AG10803 (cell line): ENCODE measurements at regions not wholly inside any gene's neighbourhood (a gene's known extent, or its start where the extent isn't known, plus 50 kb on each side); places are given as distances from the start of the nearest gene placed in this dataset.

ENCODE experiments used
- DNase-seq: peaks from one replicate; pipeline ENCODE4 v3.0.0; 2010; ENCODE audit warnings: low read depth
- H3K4me3 ChIP-seq: 2 replicates; pipeline ENCODE4 v1.5.1; 2011; ENCODE audit warnings: mild to moderate bottlenecking, low read length, control low read depth
- TF ChIP-seq, protein P1 (sequence below): conservative IDR thresholded peaks from 2 replicates; pipeline ENCODE4 v1.5.1; 2011; ENCODE audit warnings: mild to moderate bottlenecking, low read length, control low read depth, inconsistent platforms

DNA sequence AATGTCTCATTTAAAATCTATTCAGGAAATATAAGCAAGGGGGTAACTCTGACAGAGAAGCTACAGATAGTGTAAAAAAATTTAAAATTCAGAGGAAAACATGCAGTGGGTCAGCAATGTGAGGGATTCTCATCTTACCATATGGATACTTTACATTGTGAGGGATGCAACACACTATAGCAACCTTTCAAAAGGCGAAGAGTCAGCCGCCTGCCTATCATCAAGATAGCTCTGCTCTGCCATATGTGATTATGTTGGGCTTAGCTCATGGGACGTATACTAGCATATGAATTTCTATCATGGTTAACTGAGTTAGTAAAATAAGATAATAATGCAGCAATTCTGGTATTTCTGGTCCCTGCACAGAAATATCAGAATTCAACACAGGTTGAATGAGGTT is 130.9 kb downstream of the MAP3K7 start:
- no peak for DNase-seq
- H3K4me3 ChIP-seq, result no peak overlapping the region
- TF ChIP-seq, protein P1, sequence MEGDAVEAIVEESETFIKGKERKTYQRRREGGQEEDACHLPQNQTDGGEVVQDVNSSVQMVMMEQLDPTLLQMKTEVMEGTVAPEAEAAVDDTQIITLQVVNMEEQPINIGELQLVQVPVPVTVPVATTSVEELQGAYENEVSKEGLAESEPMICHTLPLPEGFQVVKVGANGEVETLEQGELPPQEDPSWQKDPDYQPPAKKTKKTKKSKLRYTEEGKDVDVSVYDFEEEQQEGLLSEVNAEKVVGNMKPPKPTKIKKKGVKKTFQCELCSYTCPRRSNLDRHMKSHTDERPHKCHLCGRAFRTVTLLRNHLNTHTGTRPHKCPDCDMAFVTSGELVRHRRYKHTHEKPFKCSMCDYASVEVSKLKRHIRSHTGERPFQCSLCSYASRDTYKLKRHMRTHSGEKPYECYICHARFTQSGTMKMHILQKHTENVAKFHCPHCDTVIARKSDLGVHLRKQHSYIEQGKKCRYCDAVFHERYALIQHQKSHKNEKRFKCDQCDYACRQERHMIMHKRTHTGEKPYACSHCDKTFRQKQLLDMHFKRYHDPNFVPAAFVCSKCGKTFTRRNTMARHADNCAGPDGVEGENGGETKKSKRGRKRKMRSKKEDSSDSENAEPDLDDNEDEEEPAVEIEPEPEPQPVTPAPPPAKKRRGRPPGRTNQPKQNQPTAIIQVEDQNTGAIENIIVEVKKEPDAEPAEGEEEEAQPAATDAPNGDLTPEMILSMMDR, result no peak

DNA sequence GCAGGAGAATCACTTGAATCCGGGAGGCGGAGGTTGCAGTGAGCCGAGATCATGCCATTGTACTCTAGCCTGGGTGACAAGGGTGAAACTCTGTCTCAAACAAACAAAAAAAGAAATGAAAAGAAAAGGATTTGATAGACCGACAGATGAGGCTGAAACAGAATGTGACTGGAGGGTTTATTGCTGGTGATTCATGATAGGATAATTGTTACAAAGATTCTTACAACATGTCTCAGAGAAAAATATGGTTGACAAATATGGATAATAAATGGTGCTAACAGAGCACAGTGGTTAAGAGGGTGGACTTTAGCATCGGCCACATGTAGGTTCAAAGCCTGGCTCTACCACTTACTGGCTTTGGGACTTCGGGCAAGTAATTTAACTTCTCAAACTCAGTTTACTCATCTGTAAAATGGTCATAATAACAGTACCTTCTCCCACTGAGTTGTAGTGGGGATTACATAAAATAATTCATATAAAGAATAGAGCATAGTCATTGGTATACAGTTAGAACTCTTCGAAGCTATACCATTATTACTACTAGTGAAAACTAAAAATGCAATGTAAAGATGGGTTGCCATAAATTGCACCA is 131.9 kb downstream of the MAP3K7 start:
- DNase-seq, result no peak
- TF ChIP-seq, protein P1, result no peak
- H3K4me3 ChIP-seq, result no peak overlapping the region

DNA sequence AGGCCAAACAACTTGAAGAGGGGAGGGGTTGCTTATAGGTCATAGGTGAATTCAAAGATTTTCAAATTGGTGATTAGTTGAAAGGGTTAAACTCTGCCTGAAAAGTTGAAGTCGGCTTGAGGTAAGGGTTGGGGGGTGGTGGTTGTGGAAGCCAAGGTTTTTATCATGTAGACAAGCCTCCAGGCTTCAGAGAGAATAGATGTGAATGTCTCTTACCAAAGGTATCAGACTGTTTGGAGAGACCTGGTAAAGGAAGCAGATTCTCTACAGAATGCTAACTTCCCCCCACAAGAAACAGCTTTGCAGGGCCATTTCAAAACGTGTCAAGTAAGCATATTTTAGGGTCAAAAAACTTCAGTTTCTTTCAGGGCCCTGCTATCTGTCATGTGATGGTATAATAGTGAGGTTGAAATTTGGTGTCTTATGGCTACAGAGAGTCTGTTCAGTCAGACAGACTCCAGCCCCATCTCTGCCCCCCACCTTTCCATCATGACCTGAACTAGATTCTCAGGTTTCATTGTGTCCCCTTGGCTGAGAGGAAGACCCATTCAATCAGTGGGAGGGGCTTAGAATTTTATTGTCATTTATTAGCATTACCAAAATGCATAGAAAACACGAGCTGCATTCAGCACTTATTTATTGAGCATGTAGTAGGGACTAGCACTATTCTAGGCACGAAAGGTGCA is 136.5 kb downstream of the MAP3K7 start:
- no peak for DNase-seq
- H3K4me3 ChIP-seq, result no peak overlapping the region
- TF ChIP-seq, protein P1, result no peak

DNA sequence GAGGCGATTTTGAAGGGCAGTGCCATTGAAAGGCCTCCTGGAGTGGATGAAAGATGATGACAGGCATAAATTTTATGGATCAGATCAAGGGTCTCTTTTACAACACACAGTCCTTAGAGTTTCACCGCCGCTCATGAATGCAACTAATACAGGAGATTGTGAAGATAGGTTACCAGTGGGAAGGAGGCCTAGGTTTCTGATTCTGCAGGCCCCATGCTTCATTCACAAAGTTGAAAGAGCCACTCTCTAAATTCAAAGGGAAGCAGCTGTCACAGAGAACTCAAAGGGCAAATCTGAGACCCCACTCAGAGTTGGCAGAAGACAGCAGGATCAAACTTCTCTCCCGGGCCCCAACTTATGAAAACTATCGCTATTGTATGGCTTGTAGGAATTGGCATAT is 137.6 kb downstream of the MAP3K7 start:
- no peak overlapping the region for H3K4me3 ChIP-seq
- TF ChIP-seq, protein P1, result no peak
- no peak for DNase-seq

DNA sequence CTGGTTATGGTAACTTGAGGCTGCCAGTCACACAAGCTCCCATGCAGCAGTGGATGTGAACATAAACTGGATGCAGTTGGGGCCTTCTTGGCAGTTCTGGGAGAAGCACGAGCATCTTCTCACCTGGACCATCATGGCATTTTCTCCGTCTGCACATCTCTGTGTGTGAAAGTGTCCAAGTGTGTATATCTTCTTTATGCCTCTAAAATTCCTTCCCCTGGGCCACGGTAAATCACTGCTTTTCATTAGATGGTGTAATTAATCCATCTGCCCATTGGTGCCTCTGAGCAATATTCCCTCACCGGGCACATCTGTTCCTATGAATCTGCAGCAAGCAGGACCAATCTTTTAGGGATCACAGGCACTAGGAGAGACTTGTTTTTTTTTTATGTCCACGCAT is 138.0 kb downstream of the MAP3K7 start:
- TF ChIP-seq, protein P1, result no peak
- H3K4me3 ChIP-seq, result no peak overlapping the region
- no peak for DNase-seq

DNA sequence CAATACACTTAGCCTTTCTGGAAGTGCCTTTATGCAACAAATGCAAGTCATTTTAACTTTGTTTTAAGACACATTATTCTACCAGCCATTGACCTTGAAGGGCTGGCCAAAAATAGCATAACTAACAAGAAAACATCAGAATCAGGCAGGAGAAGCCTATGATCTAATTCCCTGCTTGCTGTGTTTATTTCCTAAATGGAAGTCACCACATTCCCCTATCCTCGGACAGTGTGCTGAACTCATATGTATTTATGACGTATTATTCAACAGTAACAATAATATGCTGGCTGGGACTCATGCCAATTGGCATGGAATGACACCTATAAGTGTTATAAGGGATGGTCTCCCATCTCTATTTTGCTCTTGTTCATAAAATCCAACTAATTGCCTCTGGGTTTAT is 140.7 kb downstream of the MAP3K7 start:
- DNase-seq, result no peak
- TF ChIP-seq, protein P1, result no peak

DNA sequence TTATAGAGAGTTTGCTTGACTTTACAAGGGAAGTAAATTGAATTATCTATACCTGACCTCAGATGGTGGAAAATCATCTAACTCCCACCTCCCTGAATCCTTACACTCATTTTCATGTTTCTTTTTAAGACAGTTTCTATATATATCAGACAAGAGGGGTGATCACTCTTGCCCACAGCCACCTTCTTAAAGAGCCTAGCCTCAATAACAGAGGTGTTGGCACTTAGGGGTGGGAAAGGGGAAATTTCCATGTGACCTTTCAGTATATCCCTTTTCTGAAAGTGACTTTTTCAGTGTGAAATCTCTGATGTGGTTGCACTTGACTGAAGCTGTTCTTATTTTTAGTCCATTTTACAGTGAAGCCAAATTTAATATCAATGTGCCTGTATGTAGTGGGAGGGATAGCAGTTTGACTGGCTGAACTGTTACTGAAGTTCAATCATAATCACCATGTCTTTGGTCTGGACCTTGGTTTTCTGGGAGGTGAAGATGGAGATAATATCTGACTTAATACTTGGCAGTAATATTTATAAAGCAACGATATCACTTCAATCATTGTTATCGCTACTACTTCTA is 141.3 kb downstream of the MAP3K7 start:
- DNase-seq, result no peak
- no peak overlapping the region for H3K4me3 ChIP-seq
- TF ChIP-seq, protein P1, result no peak

More for the DNA sequence above, 140.7 kb downstream of the MAP3K7 start:
- no peak overlapping the region for H3K4me3 ChIP-seq
